ENCODE measurements at regions not wholly inside any gene's neighbourhood (a gene's known extent, or its start where the extent isn't known, plus 50 kb on each side); places are given as distances from the start of the nearest gene placed in this dataset.
"Not testable (repeated sequence)": the region's sequence is repeated elsewhere in the genome, so short reads cannot be mapped to it uniquely, and the experiment has no call there.

DNA sequence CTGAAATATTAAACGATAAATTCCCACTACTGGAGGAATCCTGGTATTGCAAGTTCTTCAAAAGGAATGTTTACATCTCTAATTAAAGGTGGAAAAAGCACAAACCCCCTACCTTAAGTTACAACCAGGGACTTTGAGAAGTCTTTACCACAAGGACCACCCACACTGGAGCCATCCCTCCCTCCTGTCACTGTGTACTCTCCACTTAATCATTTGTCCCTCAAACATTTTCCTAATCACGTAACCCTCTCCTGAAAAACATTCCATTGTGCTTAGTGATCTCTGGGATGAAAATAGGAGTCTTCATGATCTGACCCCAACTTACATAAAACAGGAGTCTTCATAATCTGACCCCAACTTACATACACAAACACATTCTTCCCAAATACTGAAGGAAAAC, 85.7 kb downstream of the SUCLG1 start:
- no peak for DNase-seq

DNA sequence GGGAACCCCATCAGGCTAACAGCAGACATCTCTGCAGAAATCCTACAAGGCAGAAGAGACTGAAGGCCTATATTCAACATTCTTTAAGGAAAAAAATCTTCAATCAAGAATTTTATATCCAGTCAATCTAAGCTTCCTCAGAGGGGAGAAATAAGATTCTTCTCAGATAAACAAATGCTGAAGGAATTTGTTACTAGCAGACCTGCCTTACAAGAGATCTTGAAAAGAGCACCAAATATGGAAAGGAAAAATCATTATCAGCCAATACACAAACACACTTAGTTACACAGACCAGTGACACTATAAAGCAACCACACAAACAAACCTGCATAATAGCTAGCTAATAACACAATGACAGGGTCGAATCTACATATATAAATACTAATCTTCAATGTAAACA, 96.5 kb downstream of the SUCLG1 start:
- DNase-seq, result no peak

- DNase-seq, result no peak
These were observed 121.0 kb downstream of the SUCLG1 start for GRCh38 chr2:84338069-84338468.

DNA sequence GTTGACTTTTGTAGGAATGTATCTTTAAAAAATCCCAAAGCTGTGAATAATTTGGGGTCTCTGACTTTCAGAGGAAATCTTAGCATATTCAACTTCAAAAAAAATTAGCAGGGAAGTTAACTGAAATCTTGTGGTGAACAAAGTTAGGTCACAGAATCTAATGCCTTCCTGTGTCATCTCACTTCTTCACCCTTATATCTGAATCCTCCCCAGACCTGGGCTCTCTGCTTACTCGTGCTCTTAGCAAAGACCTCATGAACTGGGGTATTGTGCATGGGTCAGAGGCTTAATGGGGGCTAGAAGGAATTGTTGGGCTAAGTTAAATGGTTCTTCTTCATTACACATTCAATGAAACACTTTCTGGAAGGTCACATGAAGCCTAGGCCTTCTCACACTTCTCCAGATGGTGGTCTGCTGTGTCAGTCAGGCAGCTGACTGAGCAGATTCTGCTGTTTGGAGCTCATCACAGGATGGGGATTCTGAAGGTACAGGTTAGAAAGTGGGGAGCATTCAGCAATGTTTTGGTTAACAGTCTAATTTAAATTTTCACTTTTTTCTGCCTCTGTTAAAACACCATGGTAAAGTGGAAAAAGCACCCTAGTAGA, 131.3 kb downstream of the SUCLG1 start:
- DNase-seq, result no peak

DNA sequence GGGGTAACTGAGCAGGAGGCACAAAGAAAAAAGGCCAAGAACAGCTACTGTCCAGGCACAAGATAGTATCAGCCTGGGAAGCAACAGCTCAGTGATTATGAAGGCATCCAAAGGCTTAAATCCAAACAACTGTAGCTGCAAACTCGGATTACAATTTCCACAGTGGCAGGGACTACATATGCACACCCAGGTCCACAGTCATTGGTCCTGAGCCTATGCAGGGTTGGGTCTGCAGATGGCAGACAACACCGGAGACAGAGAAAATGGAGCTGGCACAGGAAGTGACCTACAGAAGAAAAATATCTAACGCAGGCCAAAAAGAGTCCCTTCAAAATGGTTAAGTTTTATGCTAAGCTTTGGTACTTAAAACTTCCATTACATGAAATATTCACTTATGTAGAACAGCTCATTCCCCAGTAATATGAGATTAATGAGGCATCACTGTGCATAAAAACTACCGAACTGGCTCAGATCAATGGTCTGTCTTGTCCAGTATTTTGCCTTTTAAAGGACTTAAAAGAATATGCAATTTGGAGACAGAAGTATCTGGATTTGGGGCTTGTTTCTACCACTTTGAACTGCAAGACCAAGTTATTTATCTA, 132.1 kb downstream of the SUCLG1 start:
- DNase-seq, result no peak

- DNase-seq, result no peak
These were observed 135.2 kb downstream of the SUCLG1 start for GRCh38 chr2:84323890-84324289.

- no peak for DNase-seq
These were observed 138.1 kb downstream of the SUCLG1 start for GRCh38 chr2:84320940-84321339.

DNA sequence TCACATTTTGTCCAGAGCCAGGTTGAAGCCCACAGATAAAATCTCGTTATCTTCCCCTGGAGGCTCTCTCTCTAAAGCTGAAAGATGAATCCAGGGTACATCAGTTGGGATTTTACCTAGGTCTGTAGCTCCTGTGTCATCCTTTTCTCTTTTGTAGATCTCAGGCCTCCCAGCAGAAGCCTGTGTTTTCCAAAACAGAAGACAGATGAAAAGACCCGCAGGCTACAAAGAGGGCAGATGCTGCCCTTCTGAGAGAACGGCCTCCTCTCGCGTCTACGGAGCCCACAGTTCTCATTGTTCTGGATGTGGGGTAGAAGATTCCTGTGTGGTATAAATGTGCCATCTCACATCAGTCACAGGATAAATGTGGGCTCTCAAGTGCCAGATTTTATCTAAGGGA, 139.5 kb downstream of the SUCLG1 start:
- DNase-seq, result no peak

DNA sequence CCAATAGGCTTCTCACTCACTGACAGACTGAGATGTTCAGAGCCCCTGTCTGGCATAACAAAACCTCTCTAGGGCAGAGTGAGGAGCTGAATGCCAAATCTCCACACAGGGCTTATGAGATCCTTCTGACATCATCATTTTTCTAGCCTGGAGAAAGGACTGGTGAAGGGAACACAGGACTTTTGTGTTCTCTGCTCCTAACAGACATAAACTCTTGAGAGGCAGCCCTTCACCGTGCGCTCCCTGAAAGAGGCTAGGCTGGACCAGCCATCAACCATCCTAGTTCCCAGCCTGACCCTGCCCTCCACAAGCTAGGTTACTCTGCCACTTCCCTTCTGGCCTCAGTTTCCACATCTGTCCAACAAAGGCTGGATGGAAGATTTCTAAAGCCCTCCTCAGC, 141.9 kb downstream of the SUCLG1 start:
- no peak for DNase-seq

DNA sequence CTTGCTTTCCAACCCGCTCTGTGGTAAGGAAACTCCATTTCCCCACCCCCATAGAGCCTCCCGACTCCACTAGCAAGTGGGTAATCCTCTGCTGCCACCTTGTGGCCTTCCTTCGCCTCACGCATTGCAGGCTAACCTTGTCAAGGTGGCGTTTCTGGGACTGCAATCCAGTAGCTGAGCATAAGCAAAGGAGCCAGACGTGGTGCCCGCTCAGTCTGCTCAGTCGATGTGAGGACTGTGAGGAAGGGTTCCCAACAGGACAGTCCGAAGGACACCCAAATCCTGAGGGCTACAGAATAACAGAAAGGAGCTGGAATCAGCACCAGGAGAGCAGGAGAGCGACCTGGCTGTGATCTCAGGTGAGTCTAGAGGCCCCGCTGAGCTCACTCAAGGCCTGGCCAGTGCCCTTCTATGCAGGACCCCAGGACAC, 144.2 kb downstream of the SUCLG1 start:
- DNase-seq, result peak in 56 of 58 donors; percentile 10 to 92 (median 64)

GRCh38 chr2:84314250-84314649, 144.8 kb downstream of the SUCLG1 start:
- DNase-seq, result no peak

GRCh38 chr2:84309281-84309680, 149.8 kb downstream of the SUCLG1 start:
- no peak for DNase-seq

- DNase-seq, result no peak
These were observed 152.7 kb downstream of the SUCLG1 start for GRCh38 chr2:84306361-84306760.

DNA sequence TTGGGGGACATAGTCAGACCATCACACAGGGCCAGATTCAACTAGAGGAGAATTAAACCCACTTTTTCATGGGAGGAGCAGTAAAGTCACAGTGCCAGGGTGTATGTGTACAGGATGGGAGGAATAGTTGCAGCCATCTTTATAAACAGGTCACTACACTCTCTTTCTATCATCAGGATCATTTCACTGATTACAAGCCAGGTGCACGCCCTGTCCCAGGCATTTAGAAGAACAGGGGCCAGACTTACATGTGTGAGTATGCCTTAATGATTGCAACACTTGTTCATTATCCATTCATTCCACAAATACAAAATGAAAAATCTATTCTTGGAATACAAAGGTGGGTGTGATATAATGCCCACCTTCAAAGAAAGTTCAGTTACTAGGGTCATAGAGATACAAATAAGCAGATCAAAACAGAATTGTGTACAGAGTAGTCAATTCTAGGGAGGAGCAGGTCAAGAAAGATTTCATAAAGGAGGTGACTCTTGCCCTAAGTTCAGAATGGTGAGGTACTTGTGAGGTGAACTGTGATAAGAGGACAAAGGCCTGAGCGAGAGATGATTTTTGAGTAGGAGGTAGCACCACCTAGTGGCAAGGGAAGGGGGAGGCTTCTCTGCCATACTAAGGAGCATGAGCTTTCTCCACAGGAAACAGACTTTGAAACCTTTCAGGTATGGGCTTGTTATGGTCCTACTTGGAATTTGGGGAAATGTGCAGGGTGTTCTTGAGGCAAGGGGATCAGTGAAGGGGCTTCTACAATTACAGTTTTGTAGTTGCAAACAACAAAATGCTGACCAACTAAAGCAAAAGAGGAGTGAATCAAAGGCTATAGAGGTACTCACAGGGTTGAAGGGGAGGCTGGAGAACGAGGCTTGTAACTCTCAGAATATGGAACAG, 156.3 kb downstream of the SUCLG1 start:
- DNase-seq, result peak in 40 of 58 donors; percentile 1 to 53 (median 12)

DNA sequence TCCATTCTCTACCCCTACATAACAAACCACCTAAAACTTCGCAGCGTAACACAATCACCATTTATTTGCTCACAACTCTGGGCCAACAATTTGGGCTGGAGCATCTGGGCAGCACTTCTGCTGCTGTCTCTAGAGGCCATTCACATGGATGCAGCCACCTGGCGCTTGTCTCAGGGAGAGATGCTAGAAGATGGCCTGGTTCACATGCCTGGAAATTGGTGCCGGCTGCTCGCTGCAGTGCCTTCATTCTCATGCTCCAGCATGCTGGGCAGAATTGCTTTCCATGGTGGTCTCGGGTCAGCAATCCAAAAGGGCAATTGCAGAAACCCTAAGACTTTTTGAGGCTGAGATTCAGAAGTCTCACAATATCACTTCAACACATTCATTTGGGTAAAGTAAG, 157.4 kb downstream of the SUCLG1 start:
- DNase-seq, result no peak

DNA sequence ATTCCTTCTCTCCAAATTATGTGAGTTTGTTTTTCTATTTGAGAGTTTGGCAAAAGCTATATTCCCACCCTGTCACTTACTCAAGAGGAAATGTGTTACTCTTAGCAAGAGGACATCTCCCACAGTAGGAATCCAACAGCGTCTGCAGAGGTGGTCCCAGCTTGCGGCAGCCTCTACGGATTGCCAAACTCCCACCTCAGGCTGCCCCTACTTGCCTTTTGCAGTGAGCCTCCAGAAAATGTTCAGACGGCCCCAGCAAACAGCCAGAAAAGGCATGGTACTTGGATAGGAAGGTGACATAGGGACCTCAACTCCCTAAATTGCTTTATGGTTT, 158.4 kb downstream of the SUCLG1 start:
- DNase-seq, result no peak

DNA sequence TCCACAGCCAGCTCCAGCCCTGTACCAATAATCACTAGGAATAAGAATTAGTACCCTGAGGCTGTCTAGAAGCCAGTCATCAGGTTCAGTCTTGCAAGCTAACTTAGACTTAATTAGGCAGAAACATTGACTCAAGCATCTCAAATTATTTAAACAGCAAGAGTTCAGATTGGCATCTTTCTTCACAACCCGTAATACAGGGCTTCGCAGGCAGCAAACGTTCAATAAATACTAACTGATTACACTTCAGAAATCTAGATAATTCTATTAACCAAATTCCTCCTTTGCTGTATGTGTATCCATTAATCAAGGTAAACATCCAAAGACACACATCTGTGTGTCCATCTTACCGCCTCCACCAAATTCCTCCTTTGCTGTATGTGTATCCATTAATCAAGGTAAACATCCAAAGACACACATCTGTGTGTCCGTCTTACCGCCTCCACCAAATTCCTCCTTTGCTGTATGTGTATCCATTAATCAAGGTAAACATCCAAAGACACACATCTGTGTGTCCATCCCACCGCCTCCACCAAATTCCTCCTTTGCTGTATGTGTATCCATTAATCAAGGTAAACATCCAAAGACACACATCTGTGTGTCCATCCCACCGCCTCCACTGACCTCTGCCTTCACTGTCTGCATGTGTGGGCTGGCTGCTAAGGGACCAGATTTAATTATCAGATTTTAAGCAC, 158.9 kb downstream of the SUCLG1 start:
- DNase-seq, result not testable (repeated sequence)

DNA sequence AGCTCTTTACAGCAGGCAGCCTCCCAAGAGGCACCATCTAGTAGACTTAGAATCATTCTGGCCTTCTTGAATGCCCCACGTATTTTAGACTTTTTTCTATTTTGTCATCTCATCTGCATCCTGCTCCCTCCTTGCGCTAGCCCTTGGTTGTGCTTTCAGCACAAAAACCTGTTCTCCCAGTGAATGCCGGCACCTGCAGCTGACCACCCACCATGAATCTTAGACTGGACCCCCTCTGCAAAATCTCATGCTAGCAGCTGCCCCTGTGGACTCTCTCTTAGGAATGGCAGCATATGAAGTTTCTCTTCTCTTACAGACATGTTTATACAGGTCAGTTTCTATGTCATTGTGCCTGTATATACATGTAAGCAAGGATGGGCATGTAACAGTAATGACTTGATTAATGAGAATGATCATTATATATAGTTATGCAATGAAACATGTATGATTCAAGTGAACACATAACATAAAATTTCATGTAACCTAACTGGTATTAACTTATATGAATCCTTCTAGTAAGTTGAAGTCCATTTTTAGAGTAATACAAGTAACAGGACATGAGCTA, 159.8 kb downstream of the SUCLG1 start:
- DNase-seq, result no peak

DNA sequence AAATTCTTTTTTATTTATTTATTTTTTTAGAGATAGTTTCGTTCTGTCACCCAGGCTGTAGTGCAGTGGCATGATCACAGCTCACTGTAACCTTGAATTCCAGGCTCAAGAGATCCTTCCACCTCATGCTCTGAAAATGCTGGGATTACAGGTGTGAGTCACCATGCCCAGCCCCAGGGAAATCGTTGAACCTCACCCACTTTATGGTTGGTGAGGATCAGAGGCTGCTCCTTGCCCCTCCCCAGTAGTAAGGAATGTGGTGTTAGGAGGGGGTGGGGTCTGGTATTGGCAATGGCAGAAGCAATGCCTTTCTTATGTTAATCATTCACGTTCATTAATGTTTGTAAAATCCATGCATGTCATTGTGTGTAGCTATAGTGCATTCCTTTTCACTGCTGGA, 161.9 kb downstream of the SUCLG1 start:
- DNase-seq, result no peak

DNA sequence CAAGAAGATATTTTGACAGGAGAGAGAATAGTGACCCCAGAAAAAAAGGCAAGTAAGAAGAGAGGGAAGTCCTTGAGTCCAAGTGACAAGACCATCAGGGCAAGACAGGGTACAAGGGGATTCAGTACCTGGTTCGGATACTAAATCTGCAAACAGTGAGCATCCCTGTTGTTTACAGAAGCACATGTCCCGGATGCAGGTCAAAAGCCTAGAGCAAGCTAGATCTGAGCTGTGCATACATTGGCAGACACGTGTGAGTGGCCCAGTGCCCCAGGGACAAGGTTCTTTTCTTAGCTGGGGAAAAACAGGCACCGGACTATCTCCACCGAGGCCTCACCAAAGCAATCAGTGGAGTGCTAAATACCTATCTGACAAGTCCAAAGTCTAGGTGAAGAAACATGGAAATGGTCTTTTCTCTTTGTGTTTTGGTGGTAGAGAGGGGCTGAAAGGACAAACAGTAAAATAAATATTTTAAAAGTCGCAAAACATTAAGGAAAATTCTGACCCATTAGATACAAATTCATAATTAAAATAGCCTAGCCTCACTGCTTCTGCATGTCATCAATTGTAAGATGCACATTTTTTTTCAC, 165.2 kb downstream of the SUCLG1 start:
- no peak for DNase-seq

DNA sequence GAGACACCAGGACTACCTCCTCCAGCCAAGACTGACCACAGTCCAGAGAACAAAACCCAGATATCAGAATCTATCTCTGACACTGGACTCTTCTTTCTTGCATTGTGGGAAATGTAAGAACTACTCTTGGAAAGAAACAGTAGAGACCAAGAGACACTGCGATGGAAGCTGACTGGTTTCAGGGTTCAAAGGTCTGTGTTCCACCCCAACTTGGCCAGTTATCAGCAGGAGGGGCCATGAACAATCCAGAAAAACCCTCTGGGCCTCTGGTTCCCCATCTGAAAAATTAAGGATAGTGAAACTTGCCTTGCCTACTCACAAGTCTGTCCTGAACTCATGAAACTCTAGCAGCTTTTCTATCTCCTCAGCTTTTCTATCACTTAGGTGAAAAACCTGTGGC, 166.5 kb downstream of the SUCLG1 start:
- DNase-seq, result no peak

Measured in anterior cingulate cortex (tissue), 58 donors.